Activated naive CD8-positive, alpha-beta T cell treated with anti-CD3 and anti-CD28 coated beads for 36 hours (primary cell): ENCODE measurements at regions not wholly inside any gene's neighbourhood (a gene's known extent, or its start where the extent isn't known, plus 50 kb on each side); places are given as distances from the start of the nearest gene placed in this dataset.

ENCODE experiments used
- DNase-seq: peaks from one replicate; pipeline ENCODE4 v3.0.0; 2021
- H3K27ac Mint-ChIP-seq: one replicate; pipeline ENCODE4 v1.8.0; 2022; ENCODE audit warnings: mild to moderate bottlenecking, moderate library complexity, mixed read lengths
- H3K27me3 Mint-ChIP-seq: one replicate; pipeline ENCODE4 v1.8.0; 2022; ENCODE audit warnings: mild to moderate bottlenecking, mixed read lengths
- H3K36me3 Mint-ChIP-seq: one replicate; pipeline ENCODE4 v1.8.0; 2021; ENCODE audit warnings: mild to moderate bottlenecking, mixed read lengths
- H3K4me1 Mint-ChIP-seq: one replicate; pipeline ENCODE4 v1.8.0; 2021; ENCODE audit warnings: mixed read lengths
- H3K4me3 Mint-ChIP-seq: one replicate; pipeline ENCODE4 v1.8.0; 2022; ENCODE audit warnings: mild to moderate bottlenecking, moderate library complexity, mixed read lengths
- H3K9me3 Mint-ChIP-seq: one replicate; pipeline ENCODE4 v1.8.0; 2022; ENCODE audit warnings: mixed read lengths

DNA sequence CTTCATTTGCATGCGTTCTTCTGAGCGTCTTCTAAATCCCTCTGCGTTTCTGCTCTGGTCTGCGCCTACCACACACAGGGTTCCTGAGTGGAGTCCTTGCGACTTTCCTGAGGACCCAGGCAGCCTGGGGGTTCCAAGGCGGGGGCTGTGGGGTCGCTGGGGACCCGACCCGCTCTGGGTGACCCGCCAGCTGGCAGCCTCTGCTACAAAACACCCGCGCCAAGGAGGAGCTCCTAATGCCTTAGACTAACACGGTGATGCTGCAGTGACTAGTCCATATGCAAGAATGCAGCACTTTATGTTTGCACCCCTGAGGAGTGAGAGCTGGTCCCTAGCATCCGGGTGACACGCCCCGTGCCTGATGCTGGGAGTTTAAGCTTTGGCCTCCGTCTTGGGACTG is 367.0 kb upstream of the POM121L12 start:
- Mint-ChIP-seq H3K9me3 (peaks cover 9% of the 10 kb centered on the region), H3K27me3 (no peaks in the 10 kb centered on the region), H3K4me3 (no peak overlapping the region), H3K4me1 (no peaks in the 10 kb centered on the region), H3K27ac (no peak overlapping the region), H3K36me3 (no peaks in the 10 kb centered on the region)
- DNase-seq = no peak

DNA sequence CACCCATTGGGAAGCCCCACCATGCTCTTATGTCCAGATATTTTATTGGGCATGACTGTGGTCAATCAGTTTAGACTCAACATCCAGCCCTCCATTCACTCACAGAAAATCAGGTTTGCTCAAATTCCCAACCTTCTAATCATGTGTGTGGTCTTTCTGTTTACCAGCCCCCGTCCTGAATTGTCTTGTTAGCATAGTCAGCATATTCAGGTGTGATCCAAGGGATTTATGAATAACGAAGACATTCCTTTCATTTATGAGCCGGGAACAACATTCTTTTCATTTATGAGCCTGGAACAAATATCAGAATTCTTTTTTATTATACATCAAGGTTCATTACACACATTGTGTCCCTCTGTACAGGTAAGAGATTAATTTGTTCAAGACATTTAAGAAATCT is 376.3 kb upstream of the POM121L12 start:
- no peak overlapping the region for H3K4me3 Mint-ChIP-seq
- H3K27me3 Mint-ChIP-seq = no peaks in the 10 kb centered on the region
- H3K9me3 Mint-ChIP-seq = peaks cover 10% of the 10 kb centered on the region
- H3K27ac Mint-ChIP-seq = no peak overlapping the region
- DNase-seq = no peak
- no peaks in the 10 kb centered on the region for H3K36me3 Mint-ChIP-seq
- H3K4me1 Mint-ChIP-seq = no peaks in the 10 kb centered on the region

- Mint-ChIP-seq H3K4me1 (no peaks in the 10 kb centered on the region), H3K4me3 (no peak overlapping the region), H3K27ac (no peak overlapping the region), H3K36me3 (no peaks in the 10 kb centered on the region), H3K9me3 (peaks cover 12% of the 10 kb centered on the region), H3K27me3 (no peaks in the 10 kb centered on the region)
- no peak for DNase-seq
These were observed 379.3 kb upstream of the POM121L12 start for GRCh38 chr7:52656098-52656497.

- Mint-ChIP-seq H3K4me3 (no peak overlapping the region), H3K9me3 (peaks cover 5% of the 10 kb centered on the region), H3K27ac (no peak overlapping the region), H3K27me3 (no peaks in the 10 kb centered on the region), H3K36me3 (no peaks in the 10 kb centered on the region), H3K4me1 (no peaks in the 10 kb centered on the region)
- DNase-seq = no peak
These were observed 382.8 kb upstream of the POM121L12 start for GRCh38 chr7:52652621-52653020.

DNA sequence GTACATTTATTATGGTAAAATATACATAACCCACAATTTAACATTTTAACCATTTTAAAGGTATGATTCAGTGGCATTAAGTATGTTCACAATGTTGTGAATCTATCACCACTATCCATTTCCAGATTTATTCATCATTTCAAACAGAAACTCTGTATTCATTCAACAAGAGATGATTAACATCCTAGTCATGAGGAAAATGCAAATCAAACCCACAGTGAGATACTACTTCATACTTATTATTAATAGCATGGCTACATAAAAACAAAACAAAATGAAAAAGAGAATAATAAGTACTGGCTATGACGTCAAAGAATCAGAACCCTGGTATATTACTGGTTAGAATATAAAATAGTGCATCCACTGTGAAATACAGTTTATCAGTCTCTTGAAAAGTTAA is 386.6 kb upstream of the POM121L12 start:
- Mint-ChIP-seq H3K4me1 (no peaks in the 10 kb centered on the region), H3K27me3 (no peaks in the 10 kb centered on the region)

DNA sequence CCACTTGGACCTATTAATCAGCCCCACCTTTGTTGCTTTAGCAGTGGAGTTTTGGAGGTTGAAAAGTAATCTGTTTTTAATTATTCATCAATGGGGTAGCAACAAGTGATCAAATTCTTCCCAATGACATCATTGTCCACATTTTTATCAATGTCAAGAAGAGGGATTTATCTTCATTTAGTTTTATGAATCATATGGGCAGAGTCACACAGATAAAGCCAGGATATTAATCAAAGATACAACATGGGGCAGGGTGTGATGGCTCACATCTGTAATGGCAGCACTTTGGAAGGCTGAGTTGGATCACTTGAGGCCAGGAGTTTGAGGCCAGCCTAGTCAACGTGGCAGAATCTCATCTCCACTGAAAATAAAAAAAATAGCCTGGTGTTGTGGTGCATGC is 388.4 kb upstream of the POM121L12 start:
- Mint-ChIP-seq H3K4me1 (no peaks in the 10 kb centered on the region), H3K4me3 (no peak overlapping the region), H3K27ac (no peak overlapping the region), H3K27me3 (no peaks in the 10 kb centered on the region), H3K36me3 (no peaks in the 10 kb centered on the region), H3K9me3 (no peaks in the 10 kb centered on the region)
- no peak for DNase-seq

More for the DNA sequence above, 386.6 kb upstream of the POM121L12 start:
- Mint-ChIP-seq H3K9me3 (peaks cover 2% of the 10 kb centered on the region), H3K36me3 (no peaks in the 10 kb centered on the region), H3K4me3 (no peak overlapping the region), H3K27ac (no peak overlapping the region)
- no peak for DNase-seq

DNA sequence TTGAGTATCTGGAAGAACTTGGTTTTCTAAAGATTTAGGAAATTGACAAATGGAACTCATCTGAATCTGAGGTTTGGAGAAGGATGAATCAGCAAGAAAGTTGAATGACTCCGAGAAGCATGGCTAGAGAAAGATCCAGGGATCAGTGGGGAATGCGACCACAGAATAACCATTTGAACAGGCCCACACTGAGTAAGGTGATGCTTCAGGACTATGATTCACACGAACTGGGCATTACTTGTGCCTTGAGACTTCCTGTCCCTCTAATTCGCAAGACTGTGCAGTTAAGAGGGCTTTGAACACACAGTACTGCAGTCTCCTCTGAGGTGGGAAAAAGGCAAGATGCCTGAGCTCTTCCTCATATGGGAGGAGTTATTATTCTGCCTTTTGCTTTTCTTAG is 395.5 kb upstream of the POM121L12 start:
- H3K27me3 Mint-ChIP-seq = no peaks in the 10 kb centered on the region
- peaks cover 14% of the 10 kb centered on the region for H3K9me3 Mint-ChIP-seq
- no peaks in the 10 kb centered on the region for H3K4me1 Mint-ChIP-seq
- H3K4me3 Mint-ChIP-seq = no peak overlapping the region
- DNase-seq = no peak
- no peak overlapping the region for H3K27ac Mint-ChIP-seq
- no peaks in the 10 kb centered on the region for H3K36me3 Mint-ChIP-seq

- Mint-ChIP-seq H3K27me3 (no peaks in the 10 kb centered on the region), H3K9me3 (peaks cover 14% of the 10 kb centered on the region), H3K36me3 (no peaks in the 10 kb centered on the region), H3K4me1 (no peaks in the 10 kb centered on the region), H3K4me3 (no peak overlapping the region), H3K27ac (no peak overlapping the region)
- no peak for DNase-seq
These were observed 396.3 kb upstream of the POM121L12 start for GRCh38 chr7:52639126-52639525.

DNA sequence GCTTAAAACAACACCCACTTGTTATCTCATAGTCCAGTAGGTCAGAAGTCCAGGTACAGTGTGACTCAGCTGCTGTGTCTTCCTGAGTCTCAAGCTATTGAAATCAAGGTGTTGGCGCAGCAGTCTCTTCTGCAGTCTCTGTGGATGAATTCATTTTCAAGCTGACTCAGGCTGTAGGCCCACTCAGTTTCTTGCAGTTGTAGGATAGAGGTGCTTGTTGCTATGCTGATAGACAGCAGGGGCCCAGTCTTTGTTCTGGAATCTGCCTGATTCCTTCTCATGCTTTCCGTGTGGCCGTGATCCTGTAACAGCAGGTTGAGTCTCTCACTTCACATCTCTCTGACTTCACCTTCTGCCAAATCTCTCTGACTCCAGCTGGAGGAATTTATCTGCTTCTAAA is 400.4 kb upstream of the POM121L12 start:
- no peaks in the 10 kb centered on the region for H3K27me3 Mint-ChIP-seq
- H3K36me3 Mint-ChIP-seq = no peaks in the 10 kb centered on the region
- no peak overlapping the region for H3K27ac Mint-ChIP-seq
- no peak overlapping the region for H3K4me3 Mint-ChIP-seq
- DNase-seq = no peak
- H3K4me1 Mint-ChIP-seq = no peaks in the 10 kb centered on the region
- H3K9me3 Mint-ChIP-seq = peaks cover 21% of the 10 kb centered on the region

GRCh38 chr7:52620849-52621248 is 414.6 kb upstream of the POM121L12 start:
- Mint-ChIP-seq H3K27me3 (no peaks in the 10 kb centered on the region), H3K4me3 (no peak overlapping the region), H3K9me3 (peaks cover 5% of the 10 kb centered on the region), H3K36me3 (no peaks in the 10 kb centered on the region), H3K4me1 (no peaks in the 10 kb centered on the region), H3K27ac (no peak overlapping the region)
- DNase-seq = no peak

DNA sequence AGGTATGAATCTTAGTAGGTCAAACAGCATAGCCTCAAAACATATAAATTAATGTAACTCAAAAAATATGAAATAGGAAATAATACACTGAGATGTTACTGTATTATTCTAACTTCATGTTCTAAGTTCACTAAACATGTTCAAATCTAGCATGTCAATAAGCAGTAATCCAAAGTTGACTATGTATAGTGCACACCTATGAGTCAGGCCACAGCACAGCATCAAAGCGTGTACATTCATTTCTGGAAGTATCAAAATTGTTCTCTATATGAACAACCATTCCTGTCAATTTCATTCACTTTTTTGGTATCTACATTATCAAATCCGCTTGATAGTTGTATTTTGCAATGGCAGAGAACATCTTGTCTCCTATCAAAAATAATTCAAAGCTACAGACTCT is 418.9 kb upstream of the POM121L12 start:
- Mint-ChIP-seq H3K36me3 (no peaks in the 10 kb centered on the region), H3K27me3 (no peaks in the 10 kb centered on the region), H3K4me1 (no peaks in the 10 kb centered on the region)

DNA sequence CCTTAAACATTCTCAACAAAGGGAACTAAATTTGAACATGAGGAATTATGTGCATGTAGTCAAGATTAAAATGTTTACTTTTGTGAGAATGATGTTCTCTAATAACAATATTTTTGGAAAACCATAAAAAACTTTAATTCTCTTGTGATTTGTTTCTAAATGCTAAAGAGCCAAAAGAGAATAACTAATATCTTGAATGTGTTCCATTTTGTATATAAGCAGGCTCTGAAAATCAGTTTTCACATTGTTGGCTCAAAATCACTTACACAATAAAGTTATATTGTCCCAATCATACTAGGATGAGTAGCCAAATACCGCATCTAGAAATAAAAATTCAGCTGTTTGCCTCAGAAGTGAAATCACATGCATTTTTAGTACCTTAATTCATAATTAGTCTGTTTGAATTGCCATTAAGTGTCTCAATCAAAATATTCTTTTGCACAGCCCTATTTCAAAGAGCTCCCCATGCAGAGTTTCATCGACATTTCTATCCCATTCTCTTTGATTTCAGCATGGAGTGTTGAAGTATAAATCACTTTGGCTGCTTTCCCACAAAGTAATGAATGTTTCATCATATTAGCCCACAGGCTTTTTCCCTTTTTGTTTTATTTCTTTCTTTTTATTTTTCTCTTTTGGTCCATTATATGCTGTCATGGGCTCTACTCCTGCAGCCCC is 420.3 kb upstream of the POM121L12 start:
- H3K9me3 Mint-ChIP-seq = peaks cover 9% of the 10 kb centered on the region
- H3K4me3 Mint-ChIP-seq = no peak overlapping the region
- H3K27me3 Mint-ChIP-seq = no peaks in the 10 kb centered on the region
- DNase-seq = no peak
- no peak overlapping the region for H3K27ac Mint-ChIP-seq
- H3K4me1 Mint-ChIP-seq = no peaks in the 10 kb centered on the region
- H3K36me3 Mint-ChIP-seq = no peaks in the 10 kb centered on the region

More for the DNA sequence above, 418.9 kb upstream of the POM121L12 start:
- H3K4me3 Mint-ChIP-seq = no peak overlapping the region
- DNase-seq = no peak
- H3K27ac Mint-ChIP-seq = no peak overlapping the region
- peaks cover 9% of the 10 kb centered on the region for H3K9me3 Mint-ChIP-seq

DNA sequence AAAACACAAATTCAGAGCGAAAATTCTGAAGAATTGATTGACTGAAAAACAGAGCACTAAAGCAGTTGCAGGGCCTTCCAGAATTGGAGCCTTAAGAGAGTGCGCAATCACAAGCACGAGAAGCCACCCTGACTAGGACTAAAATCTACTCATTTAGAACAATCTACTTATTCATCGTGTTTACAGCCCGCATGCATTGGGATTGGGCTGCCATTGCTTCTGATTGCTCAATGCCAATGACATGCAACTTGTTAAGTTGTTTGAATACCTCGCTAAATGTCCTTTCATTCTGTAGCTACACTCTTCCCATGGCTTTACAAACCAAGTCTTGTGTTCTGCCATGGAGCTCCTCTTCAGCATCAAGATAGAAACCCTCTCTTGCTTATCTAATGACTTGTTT is 425.9 kb upstream of the POM121L12 start:
- Mint-ChIP-seq H3K27ac (no peak overlapping the region), H3K4me1 (no peaks in the 10 kb centered on the region), H3K4me3 (no peak overlapping the region), H3K27me3 (no peaks in the 10 kb centered on the region), H3K9me3 (peaks cover 7% of the 10 kb centered on the region), H3K36me3 (no peaks in the 10 kb centered on the region)
- no peak for DNase-seq

GRCh38 chr7:52592698-52593097 is 442.7 kb upstream of the POM121L12 start:
- no peak overlapping the region for H3K4me3 Mint-ChIP-seq
- DNase-seq = no peak
- H3K36me3 Mint-ChIP-seq = no peaks in the 10 kb centered on the region
- peaks cover 9% of the 10 kb centered on the region for H3K9me3 Mint-ChIP-seq
- no peak overlapping the region for H3K27ac Mint-ChIP-seq
- H3K4me1 Mint-ChIP-seq = no peaks in the 10 kb centered on the region
- no peaks in the 10 kb centered on the region for H3K27me3 Mint-ChIP-seq

- no peaks in the 10 kb centered on the region for H3K27me3 Mint-ChIP-seq
- peaks cover 14% of the 10 kb centered on the region for H3K9me3 Mint-ChIP-seq
- no peak overlapping the region for H3K27ac Mint-ChIP-seq
- no peak overlapping the region for H3K4me3 Mint-ChIP-seq
- no peaks in the 10 kb centered on the region for H3K4me1 Mint-ChIP-seq
- no peaks in the 10 kb centered on the region for H3K36me3 Mint-ChIP-seq
- no peak for DNase-seq
These were observed 448.7 kb upstream of the POM121L12 start for GRCh38 chr7:52586704-52587103.

- no peaks in the 10 kb centered on the region for H3K4me1 Mint-ChIP-seq
- H3K9me3 Mint-ChIP-seq = peaks cover 10% of the 10 kb centered on the region
- no peaks in the 10 kb centered on the region for H3K36me3 Mint-ChIP-seq
- no peak overlapping the region for H3K27ac Mint-ChIP-seq
- DNase-seq = no peak
- H3K27me3 Mint-ChIP-seq = no peaks in the 10 kb centered on the region
- no peak overlapping the region for H3K4me3 Mint-ChIP-seq
These were observed 451.4 kb upstream of the POM121L12 start for GRCh38 chr7:52584041-52584440.
